ENCODE measurements at regions not wholly inside any gene's neighbourhood (a gene's known extent, or its start where the extent isn't known, plus 50 kb on each side); places are given as distances from the start of the nearest gene placed in this dataset.

DNA sequence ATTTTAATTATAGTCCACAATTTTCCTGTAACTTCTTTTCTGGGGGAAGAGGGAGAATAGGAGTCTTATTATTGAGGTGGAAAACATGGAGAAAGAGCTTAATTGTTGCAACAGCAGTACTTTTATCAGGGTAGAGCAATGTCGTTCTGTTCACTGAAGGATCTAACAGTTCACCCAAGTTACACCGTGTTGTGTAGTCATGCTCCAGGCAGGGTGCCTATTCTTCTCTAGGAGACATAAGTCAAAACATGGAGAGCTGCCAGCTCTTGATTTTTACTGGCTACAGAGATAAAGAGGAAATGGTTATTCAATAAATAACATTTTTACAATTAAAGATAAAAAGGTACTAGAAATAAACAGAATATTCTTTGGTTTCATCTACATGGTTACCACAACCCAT, 594.3 kb upstream of the NETO1 start:
- DNase-seq = no peak
- no peaks in the 10 kb centered on the region for H3K9me3 ChIP-seq (replicated peaks in 1 of 2; ENCODE audit: control insufficient read depth in 1 of 2, insufficient read depth in 1 of 2, low read length in 2 of 2)
- no peak overlapping the region for H3K4me3 Mint-ChIP-seq
- TF ChIP-seq, protein P1, sequence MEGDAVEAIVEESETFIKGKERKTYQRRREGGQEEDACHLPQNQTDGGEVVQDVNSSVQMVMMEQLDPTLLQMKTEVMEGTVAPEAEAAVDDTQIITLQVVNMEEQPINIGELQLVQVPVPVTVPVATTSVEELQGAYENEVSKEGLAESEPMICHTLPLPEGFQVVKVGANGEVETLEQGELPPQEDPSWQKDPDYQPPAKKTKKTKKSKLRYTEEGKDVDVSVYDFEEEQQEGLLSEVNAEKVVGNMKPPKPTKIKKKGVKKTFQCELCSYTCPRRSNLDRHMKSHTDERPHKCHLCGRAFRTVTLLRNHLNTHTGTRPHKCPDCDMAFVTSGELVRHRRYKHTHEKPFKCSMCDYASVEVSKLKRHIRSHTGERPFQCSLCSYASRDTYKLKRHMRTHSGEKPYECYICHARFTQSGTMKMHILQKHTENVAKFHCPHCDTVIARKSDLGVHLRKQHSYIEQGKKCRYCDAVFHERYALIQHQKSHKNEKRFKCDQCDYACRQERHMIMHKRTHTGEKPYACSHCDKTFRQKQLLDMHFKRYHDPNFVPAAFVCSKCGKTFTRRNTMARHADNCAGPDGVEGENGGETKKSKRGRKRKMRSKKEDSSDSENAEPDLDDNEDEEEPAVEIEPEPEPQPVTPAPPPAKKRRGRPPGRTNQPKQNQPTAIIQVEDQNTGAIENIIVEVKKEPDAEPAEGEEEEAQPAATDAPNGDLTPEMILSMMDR (IDR thresholded peaks at IDR 0.05) = no peak
- H4K20me1 ChIP-seq (ENCODE audit: insufficient read depth, low read length) = no peaks in the 10 kb centered on the region
- no peak overlapping the region for H3K27ac ChIP-seq (ENCODE audit: low read depth in 1 of 2, low read length in 2 of 2)
- no peaks in the 10 kb centered on the region for H3K4me1 Mint-ChIP-seq
- no peaks in the 10 kb centered on the region for H3K27me3 Mint-ChIP-seq (ENCODE audit: low read depth in 3 of 3)
- no peaks in the 10 kb centered on the region for H3K27me3 ChIP-seq (ENCODE audit: control insufficient read depth in 2 of 2, insufficient read depth in 2 of 2, low read length in 2 of 2)
- intact Hi-C loops (cut with micrococcal nuclease) = no loop called here
- no peaks in the 10 kb centered on the region for H3K79me2 ChIP-seq (ENCODE audit: insufficient read depth, low read length)
- no peak overlapping the region for H3K4me3 ChIP-seq (replicated peaks in 1 of 3; ENCODE audit: low read depth in 2 of 3, low read length in 3 of 3)
- no peaks in the 10 kb centered on the region for H3K36me3 Mint-ChIP-seq
- H3K27ac Mint-ChIP-seq = no peak overlapping the region
- H3K4me2 ChIP-seq (replicated peaks; ENCODE audit: extremely low read depth, low read length, poor library complexity, severe bottlenecking) = no peak overlapping the region
- no peak overlapping the region for H3K9ac ChIP-seq (ENCODE audit: insufficient read depth, low read length, poor library complexity, severe bottlenecking)
- H3K4me1 ChIP-seq (ENCODE audit: control insufficient read depth in 1 of 2, insufficient read depth in 2 of 2, low read length in 2 of 2) = no peaks in the 10 kb centered on the region
- no CpG with 5 or more reads among the region's 2 CpGs for WGBS (ENCODE audit: insufficient coverage)
- no peak overlapping the region for H2AFZ ChIP-seq (ENCODE audit: insufficient read depth, low read depth, low read length, poor library complexity, severe bottlenecking)
- peaks cover 0 to 5% (median 0%) of the 10 kb centered on the region in 7 donors for H3K9me3 Mint-ChIP-seq
- H3K36me3 ChIP-seq (replicated peaks in 1 of 2; ENCODE audit: control insufficient read depth in 1 of 2, insufficient read depth in 2 of 2, low read length in 2 of 2) = no peaks in the 10 kb centered on the region

GRCh38 chr18:73461780-73462059, 593.9 kb upstream of the NETO1 start:
- Histone ChIP-seq H3K9me3 (replicated peaks in 1 of 2; ENCODE audit: control insufficient read depth in 1 of 2, insufficient read depth in 1 of 2, low read length in 2 of 2) (no peaks in the 10 kb centered on the region), H3K4me3 (replicated peaks in 1 of 3; ENCODE audit: low read depth in 2 of 3, low read length in 3 of 3) (no peak overlapping the region), H2AFZ (ENCODE audit: insufficient read depth, low read depth, low read length, poor library complexity, severe bottlenecking) (no peak overlapping the region), H3K4me1 (ENCODE audit: control insufficient read depth in 1 of 2, insufficient read depth in 2 of 2, low read length in 2 of 2) (no peaks in the 10 kb centered on the region), H3K9ac (ENCODE audit: insufficient read depth, low read length, poor library complexity, severe bottlenecking) (no peak overlapping the region), H3K27ac (ENCODE audit: low read depth in 1 of 2, low read length in 2 of 2) (no peak overlapping the region), H3K79me2 (ENCODE audit: insufficient read depth, low read length) (no peaks in the 10 kb centered on the region), H4K20me1 (ENCODE audit: insufficient read depth, low read length) (no peaks in the 10 kb centered on the region), H3K4me2 (replicated peaks; ENCODE audit: extremely low read depth, low read length, poor library complexity, severe bottlenecking) (no peak overlapping the region), H3K27me3 (ENCODE audit: control insufficient read depth in 2 of 2, insufficient read depth in 2 of 2, low read length in 2 of 2) (no peaks in the 10 kb centered on the region), H3K36me3 (replicated peaks in 1 of 2; ENCODE audit: control insufficient read depth in 1 of 2, insufficient read depth in 2 of 2, low read length in 2 of 2) (no peaks in the 10 kb centered on the region)
- peaks cover 0 to 4% (median 0%) of the 10 kb centered on the region in 7 donors for H3K9me3 Mint-ChIP-seq
- H3K27ac Mint-ChIP-seq = no peak overlapping the region
- H3K36me3 Mint-ChIP-seq = no peaks in the 10 kb centered on the region
- DNase-seq = no peak
- TF ChIP-seq, protein P1 (IDR thresholded peaks at IDR 0.05) = no peak
- intact Hi-C loops (cut with micrococcal nuclease) = no loop called here
- no peaks in the 10 kb centered on the region for H3K4me1 Mint-ChIP-seq
- WGBS (ENCODE audit: insufficient coverage) = no CpG with 5 or more reads among the region's 1 CpG
- H3K27me3 Mint-ChIP-seq (ENCODE audit: low read depth in 3 of 3) = no peaks in the 10 kb centered on the region
- no peak overlapping the region for H3K4me3 Mint-ChIP-seq

Measured in CD14-positive monocyte (primary cell).